ENCODE measurements at regions not wholly inside any gene's neighbourhood (a gene's known extent, or its start where the extent isn't known, plus 50 kb on each side); places are given as distances from the start of the nearest gene placed in this dataset.

GRCh38 chr13:50690006-50690405, 153.5 kb downstream of the DLEU7 start:
- ATAC-seq: no peak
- intact Hi-C loops (cut with DNase I): no loop called here
- Histone ChIP-seq H3K36me3 (replicated peaks in 1 of 2; ENCODE audit: insufficient read depth in 1 of 2, low read depth in 2 of 2) (no peaks in the 10 kb centered on the region), H3K4me3 (no peak overlapping the region), H3K9me3 (no peaks in the 10 kb centered on the region), H3K27me3 (no peaks in the 10 kb centered on the region), H3K4me1 (peaks cover 8% of the 10 kb centered on the region), H3K27ac (no peak overlapping the region)
- DNase-seq: no peak
- TF ChIP-seq CTCF (IDR thresholded peaks at IDR 0.05) (no peak), POLR2A (IDR thresholded peaks at IDR 0.05) (no peak)

- no peak for DNase-seq
- no peak for ATAC-seq
- no peaks in the 10 kb centered on the region for H3K27me3 ChIP-seq
- H3K36me3 ChIP-seq (replicated peaks in 1 of 2; ENCODE audit: insufficient read depth in 1 of 2, low read depth in 2 of 2): no peaks in the 10 kb centered on the region
- 65 to 66% methylated on average over 3 of the region's 3 CpGs for WGBS, 2 donors
- TF ChIP-seq CTCF (IDR thresholded peaks at IDR 0.05) (no peak), POLR2A (IDR thresholded peaks at IDR 0.05) (no peak)
- intact Hi-C loops (cut with DNase I): no loop called here
- H3K4me1 ChIP-seq: no peaks in the 10 kb centered on the region
- no peaks in the 10 kb centered on the region for H3K9me3 ChIP-seq
- H3K4me3 ChIP-seq: no peak overlapping the region
- no peak overlapping the region for H3K27ac ChIP-seq
Measured at GRCh38 chr13:50691176-50691680, 152.3 kb downstream of the DLEU7 start.

GRCh38 chr13:50691681-50692263, 151.7 kb downstream of the DLEU7 start:
- Histone ChIP-seq H3K27me3 (no peaks in the 10 kb centered on the region), H3K4me1 (no peaks in the 10 kb centered on the region), H3K4me3 (no peak overlapping the region), H3K27ac (no peak overlapping the region), H3K9me3 (no peaks in the 10 kb centered on the region), H3K36me3 (replicated peaks in 1 of 2; ENCODE audit: insufficient read depth in 1 of 2, low read depth in 2 of 2) (no peaks in the 10 kb centered on the region)
- TF ChIP-seq POLR2A (IDR thresholded peaks at IDR 0.05): no peak
- WGBS, 2 donors: 76 to 80% methylated on average over 7 of the region's 7 CpGs
- ATAC-seq: no peak
- intact Hi-C loops (cut with DNase I): no loop called here
- no peak for DNase-seq

- H3K36me3 ChIP-seq (replicated peaks in 1 of 2; ENCODE audit: insufficient read depth in 1 of 2, low read depth in 2 of 2): no peaks in the 10 kb centered on the region
- no peak for ATAC-seq
- no peaks in the 10 kb centered on the region for H3K4me1 ChIP-seq
- TF ChIP-seq CTCF (IDR thresholded peaks at IDR 0.05) (no peak), POLR2A (IDR thresholded peaks at IDR 0.05) (no peak)
- H3K27me3 ChIP-seq: no peaks in the 10 kb centered on the region
- DNase-seq: no peak
- no peak overlapping the region for H3K4me3 ChIP-seq
- H3K9me3 ChIP-seq: no peaks in the 10 kb centered on the region
- no peak overlapping the region for H3K27ac ChIP-seq
- intact Hi-C loops (cut with DNase I): no loop called here
Measured at GRCh38 chr13:50692396-50692915, 151.0 kb downstream of the DLEU7 start.

- Histone ChIP-seq H3K27ac (peak overlapping the region in 1 of 4 donors; percentile 45), H3K4me3 (no peak overlapping the region), H3K27me3 (no peaks in the 10 kb centered on the region), H3K4me1 (no peaks in the 10 kb centered on the region), H3K36me3 (replicated peaks in 1 of 2; ENCODE audit: insufficient read depth in 1 of 2, low read depth in 2 of 2) (no peaks in the 10 kb centered on the region), H3K9me3 (no peaks in the 10 kb centered on the region)
- TF ChIP-seq CTCF (IDR thresholded peaks at IDR 0.05) (no peak), POLR2A (IDR thresholded peaks at IDR 0.05) (no peak)
- 50 to 59% methylated on average over 2 of the region's 2 CpGs for WGBS, 2 donors
- intact Hi-C loops (cut with DNase I): no loop called here
- DNase-seq: peak in 3 of 4 donors; percentile 15 to 43 (median 33)
- peak; percentile 66 for ATAC-seq
Measured at GRCh38 chr13:50693727-50694126, 149.8 kb downstream of the DLEU7 start.

Measured in body of pancreas (tissue), 4 donors.